Endothelial cell of umbilical vein (primary cell): ENCODE measurements at regions not wholly inside any gene's neighbourhood (a gene's known extent, or its start where the extent isn't known, plus 50 kb on each side); places are given as distances from the start of the nearest gene placed in this dataset.

Experiments
- BruUV-seq: library from RNA; stranded (reverse); fragments of 400-500 nt; replicated peaks from 2 replicates; lab custom pipeline; 2021; lab: Mats Ljungman, UMichigan
- CTCF ChIA-PET: fragments of 300-600, 350-600 bp; sonication (Branson Sonifier 250); formaldehyde crosslinking; loops from one replicate; lab custom pipeline; 2021; ENCODE audit warnings: antibody characterized with exemption, inconsistent platforms; lab: Charles Lee
- POLR2A ChIA-PET: fragments of 300-600, 350-600 bp; sonication (Branson Sonifier 250); formaldehyde crosslinking; loops from one replicate; lab custom pipeline; 2021; ENCODE audit warnings: antibody characterized with exemption, inconsistent platforms; lab: Charles Lee
- DNase-seq: peaks from one replicate; pipeline ENCODE4 v3.0.0-alpha.2; 2011; ENCODE audit warnings: low read depth, low spot score
- FAIRE-seq: peaks from 2 replicates; lab custom pipeline; 2011; peaks lifted over from hg19 to GRCh38; lab: Jason Lieb, UNC
- H2AFZ ChIP-seq: 2 replicates; pipeline ENCODE4 v1.6.0; 2012; ENCODE audit warnings: low read depth, low read length, control low read depth, inconsistent platforms
- H3K27ac ChIP-seq: 2 replicates; pipeline ENCODE4 v1.5.1; 2011; ENCODE audit warnings: low read depth, mild to moderate bottlenecking, control low read depth, low read length, moderate library complexity; ENCODE audit not compliant: insufficient read depth
- H3K27me3 ChIP-seq, 2 experiments: 2 replicates each; pipeline versions ENCODE4 v1.6.0 to v1.6.1; 2011; ENCODE audit warnings: low read length in 2 of 2, mixed read lengths in 1 of 2; ENCODE audit not compliant: control insufficient read depth in 2 of 2, insufficient read depth in 2 of 2
- H3K36me3 ChIP-seq, 2 experiments: 2 replicates in 1 of 2; 3 replicates in 1 of 2; pipeline ENCODE4 v1.5.1; 2011; ENCODE audit warnings: low read length in 2 of 2, mild to moderate bottlenecking in 1 of 2, moderate library complexity in 1 of 2; ENCODE audit not compliant: control insufficient read depth in 2 of 2, insufficient read depth in 2 of 2; ENCODE audit errors: extremely low read depth in 1 of 2
- H3K4me1 ChIP-seq: 3 replicates; pipeline ENCODE4 v1.5.1; 2011; ENCODE audit warnings: mild to moderate bottlenecking, low read length; ENCODE audit not compliant: control insufficient read depth, insufficient read depth; ENCODE audit errors: extremely low read depth
- H3K4me2 ChIP-seq: 2 replicates; pipeline ENCODE4 v1.6.1; 2011; ENCODE audit warnings: low read length, control low read depth, mixed read lengths; ENCODE audit not compliant: insufficient read depth
- H3K4me3 ChIP-seq, 3 experiments: fragments of 200-600 bp in 1 of 3; sonication (generic), shearing (Covaris generic) in 1 of 3; replicated peaks in 1 of 3; 2 replicates each; pipeline ENCODE4 v1.5.1; 2011 to 2016; ENCODE audit warnings: control low read depth in 3 of 3, low read length in 3 of 3, mild to moderate bottlenecking in 2 of 3, inconsistent platforms in 1 of 3, low read depth in 1 of 3, moderate library complexity in 1 of 3; ENCODE audit not compliant: insufficient read depth in 1 of 3
- H3K79me2 ChIP-seq: 2 replicates; pipeline ENCODE4 v1.6.0; 2012; ENCODE audit warnings: low read length, inconsistent platforms; ENCODE audit not compliant: control insufficient read depth, insufficient read depth
- H3K9ac ChIP-seq: replicated peaks from 2 replicates; pipeline ENCODE3; 2011; ENCODE audit warnings: low read length, control low read depth; ENCODE audit not compliant: insufficient read depth; ENCODE audit errors: extremely low read depth
- H3K9me1 ChIP-seq: replicated peaks from 3 replicates; pipeline ENCODE4 v1.6.0; 2011; ENCODE audit warnings: mild to moderate bottlenecking, low read length; ENCODE audit not compliant: control insufficient read depth, insufficient read depth; ENCODE audit errors: extremely low read depth
- H3K9me3 ChIP-seq: replicated peaks from 2 replicates; pipeline ENCODE4 v1.5.1; 2012; ENCODE audit warnings: low read length, inconsistent platforms; ENCODE audit not compliant: control insufficient read depth, insufficient read depth
- H4K20me1 ChIP-seq: replicated peaks from 2 replicates; pipeline ENCODE3; 2011; ENCODE audit warnings: mild to moderate bottlenecking, low read length; ENCODE audit not compliant: control insufficient read depth, insufficient read depth; ENCODE audit errors: extremely low read depth
- CTCF ChIP-seq, 2 donors: IDR thresholded peaks; 1 replicate in 1 of 2; 2 replicates in 1 of 2; pipeline ENCODE4 v1.5.1; 2011; ENCODE audit warnings: low read length in 2 of 2, mild to moderate bottlenecking in 2 of 2, moderate library complexity in 2 of 2, control low read depth in 1 of 2, inconsistent platforms in 1 of 2, low read depth in 1 of 2; ENCODE audit not compliant: insufficient read depth in 1 of 2; ENCODE audit errors: extremely low read depth in 1 of 2
- EZH2 ChIP-seq: IDR thresholded peaks from 2 replicates; pipeline ENCODE4 v1.6.1; 2012; ENCODE audit warnings: borderline replicate concordance, low read depth, mild to moderate bottlenecking, moderate library complexity, low read length, inconsistent platforms; ENCODE audit not compliant: severe bottlenecking
- FOS ChIP-seq: IDR thresholded peaks from 2 replicates; pipeline ENCODE4 v1.6.1; 2011; ENCODE audit warnings: mild to moderate bottlenecking, low read length, moderate library complexity, borderline replicate concordance; ENCODE audit not compliant: insufficient read depth
- GATA2 ChIP-seq: IDR thresholded peaks from 2 replicates; pipeline ENCODE4 v1.7.0; 2011; ENCODE audit warnings: low read depth, mild to moderate bottlenecking, moderate library complexity, mixed read lengths, low read length; ENCODE audit not compliant: insufficient read length, insufficient read depth
- JUN ChIP-seq: IDR thresholded peaks from 2 replicates; pipeline ENCODE4 v1.6.1; 2011; ENCODE audit warnings: borderline replicate concordance, low read depth; ENCODE audit not compliant: insufficient read length, insufficient read depth
- MAX ChIP-seq: IDR thresholded peaks from 2 replicates; pipeline ENCODE4 v1.6.1; 2011; ENCODE audit not compliant: insufficient read depth, insufficient read length
- MYC ChIP-seq: IDR thresholded peaks from one replicate; pipeline ENCODE4 v1.6.1; 2011; ENCODE audit warnings: mild to moderate bottlenecking, low read depth, low read length
- POLR2A ChIP-seq: IDR thresholded peaks from 2 replicates; pipeline ENCODE4 v1.6.1; 2012; ENCODE audit warnings: low read depth, mild to moderate bottlenecking, control low read depth, low read length
- POLR2AphosphoS5 ChIP-seq: IDR thresholded peaks from 2 replicates; pipeline ENCODE4 v1.6.1; 2012; ENCODE audit warnings: low read depth, mild to moderate bottlenecking, control low read depth, low read length, moderate library complexity; ENCODE audit not compliant: insufficient read depth
- dilution Hi-C: fragments of 300-500 bp; cut with MboI; formaldehyde crosslinking; loops from one replicate; pipeline ENCODE4 v1.15.0; 2019; ENCODE audit warnings: low sequenced_read_pairs; ENCODE audit not compliant: extremely low pct_ligation_motif_present
- intact Hi-C: fragments of 100-400 bp; cut with micrococcal nuclease; formaldehyde crosslinking; loops from one replicate; pipeline ENCODE4 v1.10.0; 2022

GRCh38 chr2:38170733-38171132, 94.8 kb upstream of the CYP1B1 start:
- no TSS peak for BruUV-seq
- H3K9me1 ChIP-seq, result no peaks in the 10 kb centered on the region
- H3K36me3 ChIP-seq, result no peaks in the 10 kb centered on the region
- no peaks in the 10 kb centered on the region for H3K4me1 ChIP-seq
- H4K20me1 ChIP-seq, result no peaks in the 10 kb centered on the region
- intact Hi-C loops (loop anchor here (1.0 kb wide), 1 partner anchor 15 kb away; no protein-coding TSS in a partner anchor), dilution Hi-C loops (no loop called here)
- H3K9ac ChIP-seq, result no peak overlapping the region
- H3K4me2 ChIP-seq, result no peak overlapping the region
- no peak overlapping the region for H3K4me3 ChIP-seq
- no peaks in the 10 kb centered on the region for H3K79me2 ChIP-seq
- TF ChIP-seq GATA2 (no peak), FOS (no peak), CTCF (IDR thresholded peaks at IDR 0.05; ENCODE audit: extremely low read depth in 1 of 2, insufficient read depth in 1 of 2, low read depth in 1 of 2, low read length in 2 of 2) (no peak), MAX (no peak), POLR2AphosphoS5 (no peak), POLR2A (no peak), JUN (no peak), EZH2 (no peak), MYC (no peak)
- CTCF ChIA-PET, result interaction anchor here (1.0 kb wide), 1 partner anchor 24 kb away, joined by 3 read pairs; no protein-coding TSS in a partner anchor
- POLR2A ChIA-PET, result no interaction called here
- no peaks in the 10 kb centered on the region for H3K9me3 ChIP-seq
- no peak overlapping the region for H3K27ac ChIP-seq
- H3K27me3 ChIP-seq, result peaks cover 0 to 5% of the 10 kb centered on the region in 2 experiments
- FAIRE-seq (no peak), DNase-seq (no peak)
- no peak overlapping the region for H2AFZ ChIP-seq
